Keratinocyte (primary cell): ENCODE measurements at regions not wholly inside any gene's neighbourhood (a gene's known extent, or its start where the extent isn't known, plus 50 kb on each side); places are given as distances from the start of the nearest gene placed in this dataset.

Experiments used
- CTCF ChIP-seq, 3 experiments: IDR thresholded peaks in 1 of 3; conservative IDR thresholded peaks in 1 of 3; optimal IDR thresholded peaks in 1 of 3; 2 replicates in 2 of 3; 3 replicates in 1 of 3; pipeline versions ENCODE3 to v1.5.1; 2011; ENCODE audit warnings: low read length in 3 of 3, mild to moderate bottlenecking in 3 of 3, moderate library complexity in 2 of 3, control low read depth in 1 of 3, inconsistent platforms in 1 of 3; ENCODE audit not compliant: insufficient read depth in 2 of 3; ENCODE audit errors: extremely low read depth in 1 of 3
- EZH2 ChIP-seq: IDR thresholded peaks from one replicate; pipeline ENCODE4 v1.6.1; 2012; ENCODE audit warnings: inconsistent platforms, mild to moderate bottlenecking, low read length, moderate library complexity

GRCh38 chr5:111859031-111859430, 102.0 kb upstream of the NREP start:
- no peak for TF ChIP-seq CTCF (optimal IDR thresholded peaks at IDR 0.05 in 1 of 3, IDR thresholded peaks at IDR 0.05 in 1 of 3, conservative IDR thresholded peaks at IDR 0.05 in 1 of 3; ENCODE audit: extremely low read depth in 1 of 3, insufficient read depth in 2 of 3, low read length in 3 of 3)
- no peak for TF ChIP-seq EZH2
